Tibial nerve (tissue), 4 donors: ENCODE measurements at regions not wholly inside any gene's neighbourhood (a gene's known extent, or its start where the extent isn't known, plus 50 kb on each side); places are given as distances from the start of the nearest gene placed in this dataset.

Experiments
- EP300 ChIP-seq, 2 donors: sonication (generic); formaldehyde crosslinking; IDR thresholded peaks; one replicate each; pipeline ENCODE4 v1.6.1; 2017; ENCODE audit warnings: antibody characterized with exemption in 2 of 2, mild to moderate bottlenecking in 1 of 2
- POLR2A ChIP-seq, 2 donors: fragments of 450-650 bp; IDR thresholded peaks; one replicate each; pipeline ENCODE4 v1.6.1; 2017; ENCODE audit warnings: antibody characterized with exemption in 2 of 2, mild to moderate bottlenecking in 2 of 2, moderate library complexity in 2 of 2
- TF ChIP-seq, protein P1 (sequence below), 5 experiments: fragments of 200-600 bp in 3 of 5; fragments of 450-650 bp in 2 of 5; sonication (generic) in 3 of 5; IDR thresholded peaks; one replicate each; pipeline ENCODE4 v1.5.1; 2016 to 2019; ENCODE audit warnings: antibody characterized with exemption in 5 of 5, mild to moderate bottlenecking in 3 of 5, moderate library complexity in 2 of 5

DNA sequence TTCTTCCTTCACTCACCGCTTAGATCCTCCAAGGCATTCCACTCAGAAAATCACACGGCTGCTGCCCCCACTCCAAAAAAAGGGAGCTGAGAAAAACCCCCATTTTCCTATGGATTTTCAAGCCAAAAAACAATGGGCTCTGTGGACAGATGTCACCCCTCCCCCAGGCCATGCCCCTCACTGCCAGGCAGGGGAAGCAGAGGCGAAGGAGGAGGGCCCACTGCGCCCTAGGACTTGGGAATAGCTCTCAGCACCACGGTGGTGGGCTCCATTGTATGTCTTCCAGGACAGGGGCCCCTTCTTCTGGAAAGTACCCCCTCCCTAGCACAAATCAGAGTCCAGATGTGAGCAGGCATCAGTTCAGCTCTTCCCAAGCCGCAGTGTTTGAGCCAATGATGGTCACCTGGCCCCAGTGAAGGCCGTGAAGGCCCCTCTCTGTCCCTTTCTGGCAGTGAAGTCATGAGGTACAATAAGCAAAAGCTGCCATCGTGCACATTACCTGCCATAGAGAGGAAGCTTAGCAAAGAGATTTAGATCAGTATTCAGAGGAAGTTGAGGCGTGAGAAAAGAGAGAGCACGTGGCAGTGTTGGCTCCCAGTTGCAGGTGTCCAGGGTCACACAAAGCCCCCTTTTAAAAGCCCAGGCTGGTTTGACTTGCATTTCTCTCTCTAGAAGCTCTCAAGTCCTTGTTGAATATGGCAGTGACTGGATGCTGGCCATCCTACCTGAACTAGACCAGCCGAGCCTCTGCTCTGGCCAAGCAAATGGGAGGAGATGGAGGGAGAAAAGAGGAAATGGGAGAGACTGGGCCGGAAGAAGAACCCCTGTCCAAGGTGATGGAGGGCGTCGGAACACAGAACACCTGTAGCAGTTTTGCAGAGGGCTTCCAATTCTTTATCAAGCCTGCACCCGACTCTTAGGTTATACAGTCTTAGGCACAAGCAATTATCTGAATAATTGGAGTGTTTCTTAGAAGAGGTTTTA, 149.0 kb downstream of the TOMM20 start:
- TF ChIP-seq, protein P1, sequence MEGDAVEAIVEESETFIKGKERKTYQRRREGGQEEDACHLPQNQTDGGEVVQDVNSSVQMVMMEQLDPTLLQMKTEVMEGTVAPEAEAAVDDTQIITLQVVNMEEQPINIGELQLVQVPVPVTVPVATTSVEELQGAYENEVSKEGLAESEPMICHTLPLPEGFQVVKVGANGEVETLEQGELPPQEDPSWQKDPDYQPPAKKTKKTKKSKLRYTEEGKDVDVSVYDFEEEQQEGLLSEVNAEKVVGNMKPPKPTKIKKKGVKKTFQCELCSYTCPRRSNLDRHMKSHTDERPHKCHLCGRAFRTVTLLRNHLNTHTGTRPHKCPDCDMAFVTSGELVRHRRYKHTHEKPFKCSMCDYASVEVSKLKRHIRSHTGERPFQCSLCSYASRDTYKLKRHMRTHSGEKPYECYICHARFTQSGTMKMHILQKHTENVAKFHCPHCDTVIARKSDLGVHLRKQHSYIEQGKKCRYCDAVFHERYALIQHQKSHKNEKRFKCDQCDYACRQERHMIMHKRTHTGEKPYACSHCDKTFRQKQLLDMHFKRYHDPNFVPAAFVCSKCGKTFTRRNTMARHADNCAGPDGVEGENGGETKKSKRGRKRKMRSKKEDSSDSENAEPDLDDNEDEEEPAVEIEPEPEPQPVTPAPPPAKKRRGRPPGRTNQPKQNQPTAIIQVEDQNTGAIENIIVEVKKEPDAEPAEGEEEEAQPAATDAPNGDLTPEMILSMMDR (IDR thresholded peaks at IDR 0.05), result no peak
- TF ChIP-seq POLR2A (IDR thresholded peaks at IDR 0.05), result no peak
- no peak for TF ChIP-seq EP300 (IDR thresholded peaks at IDR 0.05)
